ENCODE measurements at regions not wholly inside any gene's neighbourhood (a gene's known extent, or its start where the extent isn't known, plus 50 kb on each side); places are given as distances from the start of the nearest gene placed in this dataset. TPM values are rescaled to one million over a fixed set of nuclear protein-coding genes. Genes with fewer than 3 reads are reported as not detected.

DNA sequence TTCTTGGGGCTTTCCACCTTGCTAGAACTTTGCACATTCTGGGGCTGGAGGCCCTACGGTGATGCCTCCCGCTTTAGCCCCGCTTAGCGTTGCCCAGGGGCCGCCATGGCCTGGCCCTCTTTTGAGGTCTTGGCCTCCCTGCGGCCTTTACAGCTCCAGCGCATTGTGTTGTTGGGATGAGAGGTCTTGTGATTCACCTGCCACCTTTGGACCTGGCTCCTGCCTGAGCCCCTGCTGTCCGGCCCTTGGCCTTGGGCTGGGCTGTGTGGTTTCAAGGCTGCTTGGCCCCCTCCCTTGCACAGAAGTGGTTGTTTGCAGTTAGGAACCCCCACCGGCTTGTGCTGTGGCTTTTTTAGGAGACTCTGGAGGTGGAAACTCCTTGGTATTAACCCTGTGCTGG, 61.0 kb upstream of the CDH4 start:
- Mint-ChIP-seq H3K27ac (no peak overlapping the region), H3K27me3 (no peaks in the 10 kb centered on the region), H3K36me3 (ENCODE audit: low read depth) (no peaks in the 10 kb centered on the region), H3K9me3 (no peaks in the 10 kb centered on the region), H3K4me3 (no peak overlapping the region), H3K4me1 (ENCODE audit: low read depth) (no peaks in the 10 kb centered on the region)
- no peaks in the 10 kb centered on the region for H3K4me1 ChIP-seq (ENCODE audit: insufficient read depth, low read length)
- ChIA-PET CTCF (no interaction called here), POLR2A (no interaction called here)
- H3K9me3 ChIP-seq (ENCODE audit: control insufficient read depth in 1 of 2, insufficient read depth in 1 of 2, low read length in 2 of 2) = peaks cover 0 to 11% of the 10 kb centered on the region in 2 experiments
- intact Hi-C loops (cut with DNase I, micrococcal nuclease) = no loop called here
- no peaks in the 10 kb centered on the region for H3K36me3 ChIP-seq (ENCODE audit: insufficient read depth, low read length)
- ATAC-seq (ENCODE audit: poor library complexity) = no peak
- peaks cover 0 to 3% of the 10 kb centered on the region in 2 experiments for H3K27me3 ChIP-seq (ENCODE audit: control insufficient read depth in 1 of 2, insufficient read depth in 2 of 2, low read length in 2 of 2)
- H3K27ac ChIP-seq (ENCODE audit: low read depth in 1 of 2, low read length in 2 of 2) = no peak overlapping the region
- TF ChIP-seq, protein P1, sequence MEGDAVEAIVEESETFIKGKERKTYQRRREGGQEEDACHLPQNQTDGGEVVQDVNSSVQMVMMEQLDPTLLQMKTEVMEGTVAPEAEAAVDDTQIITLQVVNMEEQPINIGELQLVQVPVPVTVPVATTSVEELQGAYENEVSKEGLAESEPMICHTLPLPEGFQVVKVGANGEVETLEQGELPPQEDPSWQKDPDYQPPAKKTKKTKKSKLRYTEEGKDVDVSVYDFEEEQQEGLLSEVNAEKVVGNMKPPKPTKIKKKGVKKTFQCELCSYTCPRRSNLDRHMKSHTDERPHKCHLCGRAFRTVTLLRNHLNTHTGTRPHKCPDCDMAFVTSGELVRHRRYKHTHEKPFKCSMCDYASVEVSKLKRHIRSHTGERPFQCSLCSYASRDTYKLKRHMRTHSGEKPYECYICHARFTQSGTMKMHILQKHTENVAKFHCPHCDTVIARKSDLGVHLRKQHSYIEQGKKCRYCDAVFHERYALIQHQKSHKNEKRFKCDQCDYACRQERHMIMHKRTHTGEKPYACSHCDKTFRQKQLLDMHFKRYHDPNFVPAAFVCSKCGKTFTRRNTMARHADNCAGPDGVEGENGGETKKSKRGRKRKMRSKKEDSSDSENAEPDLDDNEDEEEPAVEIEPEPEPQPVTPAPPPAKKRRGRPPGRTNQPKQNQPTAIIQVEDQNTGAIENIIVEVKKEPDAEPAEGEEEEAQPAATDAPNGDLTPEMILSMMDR (IDR thresholded peaks at IDR 0.05) = no peak
- DNase-seq = no peak
- H3K4me3 ChIP-seq (ENCODE audit: low read length) = no peak overlapping the region

DNA sequence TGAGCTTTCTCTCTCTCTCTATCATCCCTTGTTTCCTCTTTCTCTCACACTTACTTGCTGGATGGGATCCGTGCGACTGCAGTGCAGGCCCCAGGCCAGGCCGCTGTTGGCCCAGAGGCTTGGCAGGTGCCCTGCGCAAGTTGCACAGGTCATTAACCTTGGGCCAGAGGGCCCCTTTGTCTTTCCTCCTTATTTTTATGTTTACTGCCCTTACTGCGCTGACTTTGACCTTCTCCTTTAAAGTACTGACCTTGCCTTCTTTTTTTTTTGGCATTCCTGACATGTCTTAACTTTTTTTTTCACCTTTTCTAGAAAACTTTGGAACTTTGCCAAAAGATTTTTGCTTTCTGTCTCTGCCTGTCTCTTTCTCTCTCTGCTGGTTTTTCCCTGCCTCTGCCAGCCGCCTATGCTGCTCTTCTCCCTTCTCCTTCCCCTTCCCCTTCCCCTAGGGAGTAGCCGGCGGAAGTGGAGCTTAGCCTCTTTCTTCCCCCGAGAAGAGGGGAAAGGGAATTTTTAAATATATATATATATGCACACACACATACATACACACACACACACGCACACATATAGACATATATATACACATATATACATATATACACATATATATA, 59.6 kb upstream of the CDH4 start:
- DNase-seq (no peak), ATAC-seq (ENCODE audit: poor library complexity) (no peak)
- H3K27me3 Mint-ChIP-seq = peaks cover 11% of the 10 kb centered on the region
- no peak overlapping the region for H3K27ac Mint-ChIP-seq
- ChIA-PET CTCF (no interaction called here), POLR2A (no interaction called here)
- H3K4me3 ChIP-seq (ENCODE audit: low read length) = no peak overlapping the region
- H3K9me3 Mint-ChIP-seq = no peaks in the 10 kb centered on the region
- intact Hi-C loops (cut with DNase I, micrococcal nuclease) = no loop called here
- no peaks in the 10 kb centered on the region for H3K36me3 ChIP-seq (ENCODE audit: insufficient read depth, low read length)
- H3K27me3 ChIP-seq (ENCODE audit: control insufficient read depth in 1 of 2, insufficient read depth in 2 of 2, low read length in 2 of 2) = peaks cover 0 to 3% of the 10 kb centered on the region in 2 experiments
- no peak overlapping the region for H3K27ac ChIP-seq (ENCODE audit: low read depth in 1 of 2, low read length in 2 of 2)
- TF ChIP-seq, protein P1 (IDR thresholded peaks at IDR 0.05) = no peak
- no peaks in the 10 kb centered on the region for H3K36me3 Mint-ChIP-seq (ENCODE audit: low read depth)
- H3K4me3 Mint-ChIP-seq = no peak overlapping the region
- peaks cover 0 to 14% of the 10 kb centered on the region in 2 experiments for H3K9me3 ChIP-seq (ENCODE audit: control insufficient read depth in 1 of 2, insufficient read depth in 1 of 2, low read length in 2 of 2)
- H3K4me1 Mint-ChIP-seq (ENCODE audit: low read depth) = no peaks in the 10 kb centered on the region
- no peaks in the 10 kb centered on the region for H3K4me1 ChIP-seq (ENCODE audit: insufficient read depth, low read length)

DNA sequence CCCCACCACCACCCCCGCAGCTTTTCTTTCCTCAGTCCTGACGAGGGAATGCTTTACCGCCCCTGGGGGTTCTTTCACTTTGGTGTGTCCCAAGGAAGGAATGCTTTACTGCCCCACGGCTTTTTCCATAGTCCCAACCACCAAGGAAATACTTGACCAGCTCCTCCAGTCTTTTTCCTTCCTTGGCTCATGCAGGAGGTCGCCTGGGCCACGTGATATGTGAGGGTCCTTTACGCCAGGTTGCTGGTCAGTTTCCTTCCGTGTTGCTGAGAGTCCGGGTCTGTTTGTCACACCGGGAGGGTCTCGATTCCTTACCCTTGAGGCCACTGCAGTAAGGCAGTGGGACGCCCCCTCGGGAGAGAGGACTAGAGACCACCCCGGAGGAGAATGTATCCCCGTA, 58.9 kb upstream of the CDH4 start:
- no peaks in the 10 kb centered on the region for H3K9me3 Mint-ChIP-seq

More for the DNA sequence above, 58.9 kb upstream of the CDH4 start:
- ATAC-seq (ENCODE audit: poor library complexity) (no peak), DNase-seq (no peak)
- POLR2A ChIA-PET = no interaction called here
- H3K36me3 Mint-ChIP-seq (ENCODE audit: low read depth) = no peaks in the 10 kb centered on the region
- TF ChIP-seq, protein P1 (IDR thresholded peaks at IDR 0.05) = no peak
- H3K4me3 Mint-ChIP-seq = no peak overlapping the region
- H3K36me3 ChIP-seq (ENCODE audit: insufficient read depth, low read length) = no peaks in the 10 kb centered on the region
- peaks cover 11% of the 10 kb centered on the region for H3K27me3 Mint-ChIP-seq
- peaks cover 0 to 14% of the 10 kb centered on the region in 2 experiments for H3K9me3 ChIP-seq (ENCODE audit: control insufficient read depth in 1 of 2, insufficient read depth in 1 of 2, low read length in 2 of 2)
- no peak overlapping the region for H3K27ac Mint-ChIP-seq
- intact Hi-C loops (cut with DNase I, micrococcal nuclease) = no loop called here
- H3K4me1 Mint-ChIP-seq (ENCODE audit: low read depth) = no peaks in the 10 kb centered on the region
- CTCF ChIA-PET = no interaction called here
- no peak overlapping the region for H3K4me3 ChIP-seq (ENCODE audit: low read length)
- no peak overlapping the region for H3K27ac ChIP-seq (ENCODE audit: low read depth in 1 of 2, low read length in 2 of 2)
- H3K4me1 ChIP-seq (ENCODE audit: insufficient read depth, low read length) = no peaks in the 10 kb centered on the region
- H3K27me3 ChIP-seq (ENCODE audit: control insufficient read depth in 1 of 2, insufficient read depth in 2 of 2, low read length in 2 of 2) = peaks cover 0 to 3% of the 10 kb centered on the region in 2 experiments

Small RNA genes lying in the stretch of these regions (microRNA-seq; reads per million reads assigned to microRNA genes)
- not detected for gene MIR4533 (ENCODE audit: borderline microRNAs expressed, borderline replicate concordance)
- not detected for gene MIR548AG2 (ENCODE audit: borderline microRNAs expressed, borderline replicate concordance)
- gene MIR646 (ENCODE audit: borderline microRNAs expressed, borderline replicate concordance) = not detected

Data from CD4-positive, alpha-beta T cell (primary cell).